RWPE2 (cell line): ENCODE measurements at regions not wholly inside any gene's neighbourhood (a gene's known extent, or its start where the extent isn't known, plus 50 kb on each side); places are given as distances from the start of the nearest gene placed in this dataset.

Source experiments
- ATAC-seq: fragments of 200-7000 bp; cut with Tn5 transposase; 3 replicates; pipeline ENCODE4 v1.9.1; 2021; ENCODE audit warnings: low read depth
- DNase-seq: peaks from one replicate; pipeline ENCODE4 v3.0.0-alpha.2; 2020; ENCODE audit warnings: low spot score
- H3K27ac ChIP-seq: fragments of 450-650 bp; 2 replicates; pipeline ENCODE4 v1.5.1; 2017; ENCODE audit warnings: mild to moderate bottlenecking; ENCODE audit not compliant: poor library complexity, severe bottlenecking
- H3K27me3 ChIP-seq: fragments of 250-450 bp; sonication (Bioruptor Pico); 2 replicates; pipeline ENCODE4 v1.5.1; 2021; ENCODE audit warnings: mild to moderate bottlenecking, moderate library complexity; ENCODE audit not compliant: insufficient read depth, poor library complexity, severe bottlenecking
- H3K36me3 ChIP-seq: fragments of 250-450 bp; sonication (Bioruptor Pico); 2 replicates; pipeline ENCODE4 v1.5.1; 2020; ENCODE audit warnings: low read depth, mild to moderate bottlenecking, moderate library complexity
- H3K4me1 ChIP-seq: fragments of 250-450 bp; sonication (Bioruptor Pico); 2 replicates; pipeline ENCODE4 v1.5.1; 2021; ENCODE audit warnings: mild to moderate bottlenecking, moderate library complexity; ENCODE audit not compliant: insufficient read depth, poor library complexity, severe bottlenecking
- H3K4me3 ChIP-seq: fragments of 250-450 bp; sonication (Bioruptor Pico); 2 replicates; pipeline ENCODE4 v1.5.1; 2021; ENCODE audit warnings: mild to moderate bottlenecking, moderate library complexity; ENCODE audit not compliant: severe bottlenecking
- H3K9me3 ChIP-seq: fragments of 250-450 bp; sonication (Bioruptor Pico); 2 replicates; pipeline ENCODE4 v1.5.1; 2021; ENCODE audit warnings: mild to moderate bottlenecking, moderate library complexity; ENCODE audit not compliant: severe bottlenecking
- CTCF ChIP-seq: fragments of 450-650 bp; IDR thresholded peaks from one replicate; pipeline ENCODE4 v1.5.1; 2017; ENCODE audit warnings: mild to moderate bottlenecking, moderate library complexity; ENCODE audit not compliant: poor library complexity, severe bottlenecking

GRCh38 chr11:23138761-23139160 is 278.5 kb upstream of the CCDC179 start:
- DNase-seq (no peak), ATAC-seq (no peak)
- Histone ChIP-seq H3K4me1 (no peaks in the 10 kb centered on the region), H3K36me3 (no peaks in the 10 kb centered on the region), H3K9me3 (no peaks in the 10 kb centered on the region), H3K27ac (no peak overlapping the region), H3K4me3 (no peak overlapping the region), H3K27me3 (no peaks in the 10 kb centered on the region)
- no peak for TF ChIP-seq CTCF

- Histone ChIP-seq H3K27ac (no peak overlapping the region), H3K9me3 (no peaks in the 10 kb centered on the region), H3K36me3 (no peaks in the 10 kb centered on the region), H3K27me3 (no peaks in the 10 kb centered on the region), H3K4me3 (no peak overlapping the region), H3K4me1 (no peaks in the 10 kb centered on the region)
- DNase-seq (no peak), ATAC-seq (no peak)
- TF ChIP-seq CTCF = no peak
Measured at GRCh38 chr11:23143022-23143421, 282.7 kb upstream of the CCDC179 start.

DNA sequence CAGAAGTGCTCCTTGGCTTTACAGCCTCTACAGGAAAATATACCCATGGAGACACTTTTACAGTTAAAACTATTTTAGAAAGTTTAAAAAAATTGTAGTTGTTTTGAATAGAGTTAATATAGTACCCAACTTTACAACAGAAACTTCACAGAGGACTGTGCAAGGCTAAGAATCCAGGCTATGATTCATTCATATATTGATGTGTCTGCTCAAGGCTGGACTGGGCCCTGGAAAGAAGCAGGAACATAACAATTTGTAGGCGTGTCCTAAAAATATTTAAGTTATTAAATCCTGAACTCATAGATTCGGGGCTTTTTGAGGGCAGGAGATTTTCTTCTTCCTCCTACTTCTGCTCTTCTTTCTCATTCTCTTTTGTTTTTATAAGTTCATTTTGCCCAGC is 291.5 kb upstream of the CCDC179 start:
- Histone ChIP-seq H3K36me3 (no peaks in the 10 kb centered on the region), H3K4me3 (no peak overlapping the region), H3K27me3 (no peaks in the 10 kb centered on the region), H3K4me1 (no peaks in the 10 kb centered on the region), H3K9me3 (no peaks in the 10 kb centered on the region), H3K27ac (no peak overlapping the region)
- peak; percentile 36; the same call in 1 of the 3 replicates for ATAC-seq
- no peak for DNase-seq
- TF ChIP-seq CTCF = no peak

- H3K4me1 ChIP-seq = no peaks in the 10 kb centered on the region
- no peak overlapping the region for H3K4me3 ChIP-seq
- H3K36me3 ChIP-seq = no peaks in the 10 kb centered on the region
- ATAC-seq (no peak), DNase-seq (no peak)
- no peak for TF ChIP-seq CTCF
- no peaks in the 10 kb centered on the region for H3K27me3 ChIP-seq
- no peaks in the 10 kb centered on the region for H3K9me3 ChIP-seq
- no peak overlapping the region for H3K27ac ChIP-seq
Measured at GRCh38 chr11:23155503-23155902, 295.2 kb upstream of the CCDC179 start.

GRCh38 chr11:23164022-23164421 is 303.7 kb upstream of the CCDC179 start:
- peaks cover 8% of the 10 kb centered on the region for H3K27me3 ChIP-seq
- no peak overlapping the region for H3K4me3 ChIP-seq
- no peaks in the 10 kb centered on the region for H3K36me3 ChIP-seq
- DNase-seq (no peak), ATAC-seq (no peak)
- H3K4me1 ChIP-seq = no peaks in the 10 kb centered on the region
- no peaks in the 10 kb centered on the region for H3K9me3 ChIP-seq
- TF ChIP-seq CTCF = no peak
- no peak overlapping the region for H3K27ac ChIP-seq
